ENCODE measurements at regions not wholly inside any gene's neighbourhood (a gene's known extent, or its start where the extent isn't known, plus 50 kb on each side); places are given as distances from the start of the nearest gene placed in this dataset.

DNA sequence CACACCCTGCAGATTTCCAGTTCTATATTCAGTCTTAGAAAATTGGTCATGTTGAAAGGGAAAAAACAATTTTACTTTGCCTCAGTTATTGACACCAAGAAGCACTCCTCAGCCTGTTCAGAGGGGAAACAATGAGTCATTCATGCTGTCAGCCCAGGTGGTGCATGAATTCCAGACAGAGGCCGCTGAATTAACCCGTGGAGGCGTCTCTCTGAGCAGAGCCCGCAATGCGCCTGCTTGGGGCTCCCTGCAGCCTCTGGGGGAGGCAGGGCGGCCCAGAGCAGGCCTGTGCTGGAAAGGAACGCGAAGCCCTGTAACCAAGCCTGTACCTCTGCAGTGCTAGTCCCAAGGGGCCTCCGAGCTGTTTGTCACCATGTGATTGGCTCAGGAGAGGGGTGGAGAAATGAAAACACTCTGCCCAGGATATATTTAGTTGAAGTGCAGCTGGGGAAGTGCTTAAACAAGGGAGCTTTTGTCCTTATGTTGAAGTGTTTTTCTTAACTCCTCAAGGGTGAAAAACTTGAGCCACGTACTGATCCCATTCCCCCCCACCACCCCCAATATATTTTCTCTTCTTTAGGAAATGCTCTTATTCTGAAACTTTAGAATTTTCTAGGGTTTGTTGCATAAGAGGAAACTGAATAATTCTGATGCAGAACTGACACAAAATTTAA, 68.3 kb upstream of the CHD2 start (continued):
- TF ChIP-seq, protein P1, sequence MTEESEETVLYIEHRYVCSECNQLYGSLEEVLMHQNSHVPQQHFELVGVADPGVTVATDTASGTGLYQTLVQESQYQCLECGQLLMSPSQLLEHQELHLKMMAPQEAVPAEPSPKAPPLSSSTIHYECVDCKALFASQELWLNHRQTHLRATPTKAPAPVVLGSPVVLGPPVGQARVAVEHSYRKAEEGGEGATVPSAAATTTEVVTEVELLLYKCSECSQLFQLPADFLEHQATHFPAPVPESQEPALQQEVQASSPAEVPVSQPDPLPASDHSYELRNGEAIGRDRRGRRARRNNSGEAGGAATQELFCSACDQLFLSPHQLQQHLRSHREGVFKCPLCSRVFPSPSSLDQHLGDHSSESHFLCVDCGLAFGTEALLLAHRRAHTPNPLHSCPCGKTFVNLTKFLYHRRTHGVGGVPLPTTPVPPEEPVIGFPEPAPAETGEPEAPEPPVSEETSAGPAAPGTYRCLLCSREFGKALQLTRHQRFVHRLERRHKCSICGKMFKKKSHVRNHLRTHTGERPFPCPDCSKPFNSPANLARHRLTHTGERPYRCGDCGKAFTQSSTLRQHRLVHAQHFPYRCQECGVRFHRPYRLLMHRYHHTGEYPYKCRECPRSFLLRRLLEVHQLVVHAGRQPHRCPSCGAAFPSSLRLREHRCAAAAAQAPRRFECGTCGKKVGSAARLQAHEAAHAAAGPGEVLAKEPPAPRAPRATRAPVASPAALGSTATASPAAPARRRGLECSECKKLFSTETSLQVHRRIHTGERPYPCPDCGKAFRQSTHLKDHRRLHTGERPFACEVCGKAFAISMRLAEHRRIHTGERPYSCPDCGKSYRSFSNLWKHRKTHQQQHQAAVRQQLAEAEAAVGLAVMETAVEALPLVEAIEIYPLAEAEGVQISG (CRISPR knock-in tag; IDR thresholded peaks at IDR 0.05): peak; percentile 78
- TF ChIP-seq, protein P2, sequence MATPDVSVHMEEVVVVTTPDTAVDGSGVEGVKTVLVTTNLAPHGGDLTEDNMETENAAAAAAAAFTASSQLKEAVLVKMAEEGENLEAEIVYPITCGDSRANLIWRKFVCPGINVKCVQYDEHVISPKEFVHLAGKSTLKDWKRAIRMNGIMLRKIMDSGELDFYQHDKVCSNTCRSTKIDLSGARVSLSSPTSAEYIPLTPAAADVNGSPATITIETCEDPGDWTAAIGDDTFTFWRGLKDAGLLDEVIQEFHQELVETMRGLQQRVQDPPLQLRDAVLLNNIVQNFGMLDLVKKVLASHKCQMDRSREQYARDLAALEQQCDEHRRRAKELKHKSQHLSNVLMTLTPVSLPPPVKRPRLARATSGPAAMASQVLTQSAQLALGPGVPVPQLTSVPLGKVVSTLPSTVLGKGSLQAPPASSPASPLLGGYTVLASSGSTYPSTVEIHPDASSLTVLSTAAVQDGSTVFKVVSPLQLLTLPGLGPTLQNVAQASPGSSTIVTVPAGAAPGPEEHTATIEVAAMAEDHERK (CRISPR knock-in tag; IDR thresholded peaks at IDR 0.05; ENCODE audit: low read depth): no peak
- TF ChIP-seq HIVEP1 (CRISPR knock-in tag; IDR thresholded peaks at IDR 0.05): 0 out of 2 replicates have a peak, but pooled peaks have one; percentile 57
- no peak for TF ChIP-seq ZNF276 (CRISPR knock-in tag; IDR thresholded peaks at IDR 0.05; ENCODE audit: low read depth)
- TF ChIP-seq MIER3 (CRISPR knock-in tag; IDR thresholded peaks at IDR 0.05; ENCODE audit: borderline replicate concordance): peak; percentile 13; the same call in 1 of the 2 replicates
- peak; percentile 87; the same call in 1 of the 2 replicates for TF ChIP-seq NFKB2 (CRISPR knock-in tag; IDR thresholded peaks at IDR 0.05; ENCODE audit: borderline replicate concordance)
- TF ChIP-seq ZNF18 (CRISPR knock-in tag; IDR thresholded peaks at IDR 0.05; ENCODE audit: insufficient replicate concordance): peak; percentile 25
- no peak for TF ChIP-seq NFRKB (IDR thresholded peaks at IDR 0.05)
- peak; percentile 63 for TF ChIP-seq ZNF792 (CRISPR knock-in tag; IDR thresholded peaks at IDR 0.05)
- TF ChIP-seq GATAD1 (CRISPR knock-in tag; IDR thresholded peaks at IDR 0.05): peak; percentile 46; the same call in 1 of the 2 replicates
- 0 out of 2 replicates have a peak, but pooled peaks have one; percentile 34 for TF ChIP-seq ZBTB21 (CRISPR knock-in tag; IDR thresholded peaks at IDR 0.05)
- TF ChIP-seq, protein P3, sequence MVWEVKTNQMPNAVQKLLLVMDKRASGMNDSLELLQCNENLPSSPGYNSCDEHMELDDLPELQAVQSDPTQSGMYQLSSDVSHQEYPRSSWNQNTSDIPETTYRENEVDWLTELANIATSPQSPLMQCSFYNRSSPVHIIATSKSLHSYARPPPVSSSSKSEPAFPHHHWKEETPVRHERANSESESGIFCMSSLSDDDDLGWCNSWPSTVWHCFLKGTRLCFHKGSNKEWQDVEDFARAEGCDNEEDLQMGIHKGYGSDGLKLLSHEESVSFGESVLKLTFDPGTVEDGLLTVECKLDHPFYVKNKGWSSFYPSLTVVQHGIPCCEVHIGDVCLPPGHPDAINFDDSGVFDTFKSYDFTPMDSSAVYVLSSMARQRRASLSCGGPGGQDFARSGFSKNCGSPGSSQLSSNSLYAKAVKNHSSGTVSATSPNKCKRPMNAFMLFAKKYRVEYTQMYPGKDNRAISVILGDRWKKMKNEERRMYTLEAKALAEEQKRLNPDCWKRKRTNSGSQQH (CRISPR knock-in tag; IDR thresholded peaks at IDR 0.05; ENCODE audit: low read depth): no peak
- 0 out of 2 replicates have a peak, but pooled peaks have one; percentile 27 for TF ChIP-seq TBX3 (IDR thresholded peaks at IDR 0.05; ENCODE audit: borderline replicate concordance)
- TF ChIP-seq, protein P4, sequence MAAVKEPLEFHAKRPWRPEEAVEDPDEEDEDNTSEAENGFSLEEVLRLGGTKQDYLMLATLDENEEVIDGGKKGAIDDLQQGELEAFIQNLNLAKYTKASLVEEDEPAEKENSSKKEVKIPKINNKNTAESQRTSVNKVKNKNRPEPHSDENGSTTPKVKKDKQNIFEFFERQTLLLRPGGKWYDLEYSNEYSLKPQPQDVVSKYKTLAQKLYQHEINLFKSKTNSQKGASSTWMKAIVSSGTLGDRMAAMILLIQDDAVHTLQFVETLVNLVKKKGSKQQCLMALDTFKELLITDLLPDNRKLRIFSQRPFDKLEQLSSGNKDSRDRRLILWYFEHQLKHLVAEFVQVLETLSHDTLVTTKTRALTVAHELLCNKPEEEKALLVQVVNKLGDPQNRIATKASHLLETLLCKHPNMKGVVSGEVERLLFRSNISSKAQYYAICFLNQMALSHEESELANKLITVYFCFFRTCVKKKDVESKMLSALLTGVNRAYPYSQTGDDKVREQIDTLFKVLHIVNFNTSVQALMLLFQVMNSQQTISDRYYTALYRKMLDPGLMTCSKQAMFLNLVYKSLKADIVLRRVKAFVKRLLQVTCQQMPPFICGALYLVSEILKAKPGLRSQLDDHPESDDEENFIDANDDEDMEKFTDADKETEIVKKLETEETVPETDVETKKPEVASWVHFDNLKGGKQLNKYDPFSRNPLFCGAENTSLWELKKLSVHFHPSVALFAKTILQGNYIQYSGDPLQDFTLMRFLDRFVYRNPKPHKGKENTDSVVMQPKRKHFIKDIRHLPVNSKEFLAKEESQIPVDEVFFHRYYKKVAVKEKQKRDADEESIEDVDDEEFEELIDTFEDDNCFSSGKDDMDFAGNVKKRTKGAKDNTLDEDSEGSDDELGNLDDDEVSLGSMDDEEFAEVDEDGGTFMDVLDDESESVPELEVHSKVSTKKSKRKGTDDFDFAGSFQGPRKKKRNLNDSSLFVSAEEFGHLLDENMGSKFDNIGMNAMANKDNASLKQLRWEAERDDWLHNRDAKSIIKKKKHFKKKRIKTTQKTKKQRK (IDR thresholded peaks at IDR 0.05; ENCODE audit: low read length): no peak
- peak; percentile 74 for TF ChIP-seq SPEN (CRISPR knock-in tag; IDR thresholded peaks at IDR 0.05; ENCODE audit: low read depth)
- 0 out of 2 replicates have a peak, but pooled peaks have one; percentile 29 for TF ChIP-seq ZNF33B (CRISPR knock-in tag; IDR thresholded peaks at IDR 0.05)
- TF ChIP-seq MED1 (CRISPR knock-in tag; IDR thresholded peaks at IDR 0.05): peak; percentile 83
